AG08395 (cell line): ENCODE measurements at regions not wholly inside any gene's neighbourhood (a gene's known extent, or its start where the extent isn't known, plus 50 kb on each side); places are given as distances from the start of the nearest gene placed in this dataset.
A peak's percentile ranks its signal among the peaks of the same experiment; 100 is the strongest.
"Not testable (repeated sequence)": the region's sequence is repeated elsewhere in the genome, so short reads cannot be mapped to it uniquely, and the experiment has no call there.

Experiments
- DNase-seq: peaks from one replicate; pipeline ENCODE4 v3.0.0; 2012; ENCODE audit warnings: mixed read lengths, low spot score

GRCh38 chr17:77086433-77087010 is 54.2 kb upstream of the SEC14L1 start:
- DNase-seq = peak; percentile 71

DNA sequence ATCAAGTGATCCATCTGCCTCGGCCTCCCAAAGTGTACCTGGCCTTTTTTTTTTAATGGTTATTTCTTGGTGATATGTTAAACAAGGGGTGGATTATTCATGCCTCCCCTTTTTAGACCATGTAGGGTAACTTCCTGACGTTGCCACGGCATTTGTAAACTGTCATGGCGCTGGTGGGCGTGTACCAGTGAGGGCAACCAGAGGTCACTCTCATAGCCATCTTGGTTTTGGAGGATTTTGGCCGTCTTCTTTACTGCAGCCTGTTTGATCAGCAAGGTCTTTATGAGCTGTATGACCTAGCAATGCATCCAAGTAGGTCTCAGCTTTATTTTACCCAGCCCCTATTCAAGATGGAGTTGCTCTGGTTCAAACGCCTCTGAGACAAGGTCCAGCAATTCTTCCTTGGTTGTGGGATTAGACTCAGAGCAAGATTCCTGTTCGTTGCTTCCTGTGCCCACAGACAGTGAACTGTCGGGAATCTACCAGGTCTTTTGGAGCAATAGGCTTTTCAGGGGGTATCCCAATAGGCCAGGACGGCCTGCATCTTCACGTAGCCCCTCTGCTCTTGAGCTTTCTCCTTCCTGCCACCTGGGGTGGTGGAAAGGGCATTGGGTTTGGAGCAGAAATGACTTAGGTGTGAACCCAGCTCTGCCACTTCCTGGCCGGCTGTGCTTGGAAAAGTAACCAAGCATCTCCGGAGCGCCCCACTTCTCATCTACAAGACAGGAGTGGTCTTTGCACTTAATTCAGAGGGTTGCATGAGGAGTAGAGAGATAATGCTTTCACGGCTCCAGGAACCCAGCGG is 52.9 kb upstream of the SEC14L1 start:
- DNase-seq = no peak

DNA sequence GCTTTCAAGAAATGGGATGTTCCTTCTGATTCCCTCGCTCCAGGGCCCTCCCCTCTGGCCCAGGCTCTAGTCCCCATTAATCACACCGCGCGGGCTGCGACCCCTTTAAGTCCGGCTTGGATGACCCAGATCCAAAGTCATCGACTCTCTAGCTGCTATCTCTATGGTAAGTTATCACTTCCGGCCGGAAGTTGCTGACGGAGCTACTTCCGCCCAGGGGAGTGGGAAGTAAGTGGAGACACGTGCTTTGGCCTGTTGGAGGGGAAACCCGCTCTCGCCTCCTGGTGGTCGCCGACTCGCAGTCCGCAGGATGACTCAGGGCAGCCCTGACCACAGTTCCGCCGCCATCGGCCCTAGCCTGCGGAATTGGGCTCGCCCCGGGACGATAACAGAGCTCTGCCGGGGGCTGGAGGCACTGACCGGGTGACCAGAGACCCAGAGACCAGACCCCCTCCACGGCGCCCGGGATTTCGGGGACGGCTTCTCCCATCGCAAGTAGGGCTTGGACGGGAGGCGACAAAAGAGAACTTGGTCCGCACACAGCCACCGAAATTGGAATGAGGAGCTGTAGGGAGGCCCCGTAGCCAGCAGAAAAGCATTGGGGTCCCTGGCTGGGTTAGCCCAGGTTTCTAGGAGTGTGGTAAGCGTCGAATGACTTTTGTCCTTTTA is 52.2 kb upstream of the SEC14L1 start:
- peak; percentile 97 for DNase-seq

- no peak for DNase-seq
Measured at GRCh38 chr17:77089124-77089490, 51.7 kb upstream of the SEC14L1 start.

GRCh38 chr17:77089949-77090348 is 50.8 kb upstream of the SEC14L1 start:
- DNase-seq = not testable (repeated sequence)

GRCh38 chr17:77090476-77090875 is 50.3 kb upstream of the SEC14L1 start:
- no peak for DNase-seq
